ENCODE measurements at regions not wholly inside any gene's neighbourhood (a gene's known extent, or its start where the extent isn't known, plus 50 kb on each side); places are given as distances from the start of the nearest gene placed in this dataset.

- Histone ChIP-seq H3K4me1 (no peaks in the 10 kb centered on the region), H3K27me3 (no peaks in the 10 kb centered on the region), H3K4me3 (no peak overlapping the region), H3K9me3 (no peaks in the 10 kb centered on the region), H3K27ac (no peak overlapping the region), H3K36me3 (no peaks in the 10 kb centered on the region)
- in situ Hi-C loops (cut with MboI; ENCODE audit: low sequenced_read_pairs in 4 of 4) = no loop called here
- no peak for TF ChIP-seq POLR2A (IDR thresholded peaks at IDR 0.05)
- no peak for ATAC-seq
- intact Hi-C loops (cut with DNase I; ENCODE audit: low total_unique reads) = no loop called here
- no peak for DNase-seq
These were observed 1326.2 kb upstream of the TMEFF2 start for GRCh38 chr2:193520709-193521458.

- Histone ChIP-seq H3K4me1 (no peaks in the 10 kb centered on the region), H3K4me3 (no peak overlapping the region), H3K27me3 (no peaks in the 10 kb centered on the region), H3K36me3 (no peaks in the 10 kb centered on the region), H3K27ac (no peak overlapping the region), H3K9me3 (no peaks in the 10 kb centered on the region)
- TF ChIP-seq POLR2A (IDR thresholded peaks at IDR 0.05) = no peak
- TF ChIP-seq CTCF (IDR thresholded peaks at IDR 0.05 in 4 of 5, conservative IDR thresholded peaks at IDR 0.05 in 1 of 5) = no peak
- in situ Hi-C loops (cut with MboI; ENCODE audit: low sequenced_read_pairs in 4 of 4) = no loop called here
- no peak for DNase-seq
- ATAC-seq = no peak
- intact Hi-C loops (cut with DNase I; ENCODE audit: low total_unique reads) = no loop called here
These were observed 1323.5 kb upstream of the TMEFF2 start for GRCh38 chr2:193518041-193518817.

- Histone ChIP-seq H3K27ac (no peak overlapping the region), H3K36me3 (no peaks in the 10 kb centered on the region), H3K9me3 (no peaks in the 10 kb centered on the region), H3K4me1 (no peaks in the 10 kb centered on the region), H3K4me3 (no peak overlapping the region), H3K27me3 (no peaks in the 10 kb centered on the region)
- ATAC-seq = no peak
- DNase-seq = no peak
- intact Hi-C loops (cut with DNase I; ENCODE audit: low total_unique reads) (no loop called here), in situ Hi-C loops (cut with MboI; ENCODE audit: low sequenced_read_pairs in 4 of 4) (no loop called here)
- no peak for TF ChIP-seq CTCF (IDR thresholded peaks at IDR 0.05 in 4 of 5, conservative IDR thresholded peaks at IDR 0.05 in 1 of 5)
- TF ChIP-seq POLR2A (IDR thresholded peaks at IDR 0.05) = no peak
These were observed 1322.9 kb upstream of the TMEFF2 start for GRCh38 chr2:193517615-193518014.

- in situ Hi-C loops (cut with MboI; ENCODE audit: low sequenced_read_pairs in 4 of 4) = no loop called here
- H3K36me3 ChIP-seq = no peaks in the 10 kb centered on the region
These were observed 1311.3 kb upstream of the TMEFF2 start for GRCh38 chr2:193506035-193506434.

More at GRCh38 chr2:193506035-193506434, 1311.3 kb upstream of the TMEFF2 start:
- DNase-seq (no peak), ATAC-seq (no peak)
- Histone ChIP-seq H3K4me1 (no peaks in the 10 kb centered on the region), H3K9me3 (no peaks in the 10 kb centered on the region), H3K27ac (no peak overlapping the region), H3K4me3 (no peak overlapping the region), H3K27me3 (no peaks in the 10 kb centered on the region)
- intact Hi-C loops (cut with DNase I; ENCODE audit: low total_unique reads) = no loop called here
- TF ChIP-seq POLR2A (IDR thresholded peaks at IDR 0.05) (no peak), CTCF (IDR thresholded peaks at IDR 0.05 in 4 of 5, conservative IDR thresholded peaks at IDR 0.05 in 1 of 5) (no peak)
